Osteoblast (primary cell): ENCODE measurements at regions not wholly inside any gene's neighbourhood (a gene's known extent, or its start where the extent isn't known, plus 50 kb on each side); places are given as distances from the start of the nearest gene placed in this dataset.
"Not testable (repeated sequence)": the region's sequence is repeated elsewhere in the genome, so short reads cannot be mapped to it uniquely, and the experiment has no call there.

Experiments
- DNase-seq: peaks from one replicate; pipeline ENCODE4 v3.0.0; 2011; ENCODE audit warnings: low spot score, mixed read lengths; ENCODE audit not compliant: insufficient read length; ENCODE audit errors: missing footprints
- H2AFZ ChIP-seq: 2 replicates; pipeline ENCODE4 v1.6.0; 2011; ENCODE audit warnings: mild to moderate bottlenecking, low read length
- H3K27ac ChIP-seq: 2 replicates; pipeline ENCODE4 v1.5.1; 2011; ENCODE audit warnings: mild to moderate bottlenecking, low read depth, low read length, moderate library complexity
- H3K27me3 ChIP-seq: 2 replicates; pipeline ENCODE4 v1.6.0; 2012; ENCODE audit warnings: mild to moderate bottlenecking, control low read depth, inconsistent platforms, low read length, moderate library complexity; ENCODE audit not compliant: insufficient read depth
- H3K36me3 ChIP-seq: 2 replicates; pipeline ENCODE4 v1.5.1; 2011; ENCODE audit warnings: mild to moderate bottlenecking, low read length, control low read depth, moderate library complexity; ENCODE audit not compliant: insufficient read depth
- H3K4me1 ChIP-seq: 2 replicates; pipeline ENCODE4 v1.5.1; 2011; ENCODE audit warnings: mild to moderate bottlenecking, low read length, control low read depth, moderate library complexity; ENCODE audit not compliant: insufficient read depth
- H3K4me2 ChIP-seq: 2 replicates; pipeline ENCODE4 v1.6.0; 2011; ENCODE audit warnings: mild to moderate bottlenecking, low read length; ENCODE audit not compliant: insufficient read depth
- H3K4me3 ChIP-seq: fragments of 200-600 bp; sonication (generic); 3 replicates; pipeline ENCODE4 v1.5.1; 2012; ENCODE audit warnings: mild to moderate bottlenecking, low read length, inconsistent platforms; ENCODE audit not compliant: insufficient read depth
- H3K79me2 ChIP-seq: 2 replicates; pipeline ENCODE4 v1.6.0; 2012; ENCODE audit warnings: mild to moderate bottlenecking, low read length, control low read depth, inconsistent platforms; ENCODE audit not compliant: insufficient read depth
- H3K9me3 ChIP-seq: 2 replicates; pipeline ENCODE4 v1.5.1; 2011; ENCODE audit warnings: low read depth, low read length, control low read depth
- H4K20me1 ChIP-seq: 2 replicates; pipeline ENCODE4 v1.6.0; 2012; ENCODE audit warnings: mild to moderate bottlenecking, low read length, control low read depth; ENCODE audit not compliant: insufficient read depth
- TF ChIP-seq, protein P1 (sequence below): IDR thresholded peaks from 2 replicates; pipeline ENCODE4 v1.5.1; 2011; ENCODE audit warnings: mild to moderate bottlenecking, low read depth, low read length, moderate library complexity; ENCODE audit errors: extremely low read depth

DNA sequence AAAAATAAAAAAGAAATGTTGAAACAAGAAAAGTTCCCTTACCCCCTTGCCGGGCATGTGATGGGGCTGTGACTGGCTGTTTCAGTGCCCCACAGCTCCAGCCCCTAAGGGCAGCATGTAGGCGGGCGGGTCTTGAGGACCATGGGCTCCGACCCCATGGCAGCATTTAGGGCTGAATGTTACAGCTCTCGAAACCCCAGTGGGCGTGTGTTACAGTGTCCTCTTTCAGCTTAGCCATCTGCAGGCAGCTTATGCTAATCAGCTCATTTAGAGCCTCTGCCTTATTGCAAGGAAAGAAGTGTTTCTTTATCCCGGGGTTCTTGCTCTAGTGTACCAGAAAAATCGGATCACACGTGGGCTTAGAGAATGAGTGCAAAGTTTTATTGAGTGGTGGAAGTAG is 497.4 kb upstream of the CYLC2 start:
- Histone ChIP-seq H4K20me1 (no peaks in the 10 kb centered on the region), H3K4me1 (no peaks in the 10 kb centered on the region), H3K79me2 (no peaks in the 10 kb centered on the region), H3K4me2 (no peak overlapping the region), H2AFZ (no peak overlapping the region), H3K27ac (no peak overlapping the region), H3K9me3 (no peaks in the 10 kb centered on the region), H3K27me3 (no peaks in the 10 kb centered on the region), H3K36me3 (no peaks in the 10 kb centered on the region), H3K4me3 (no peak overlapping the region)
- no peak for DNase-seq
- TF ChIP-seq, protein P1, sequence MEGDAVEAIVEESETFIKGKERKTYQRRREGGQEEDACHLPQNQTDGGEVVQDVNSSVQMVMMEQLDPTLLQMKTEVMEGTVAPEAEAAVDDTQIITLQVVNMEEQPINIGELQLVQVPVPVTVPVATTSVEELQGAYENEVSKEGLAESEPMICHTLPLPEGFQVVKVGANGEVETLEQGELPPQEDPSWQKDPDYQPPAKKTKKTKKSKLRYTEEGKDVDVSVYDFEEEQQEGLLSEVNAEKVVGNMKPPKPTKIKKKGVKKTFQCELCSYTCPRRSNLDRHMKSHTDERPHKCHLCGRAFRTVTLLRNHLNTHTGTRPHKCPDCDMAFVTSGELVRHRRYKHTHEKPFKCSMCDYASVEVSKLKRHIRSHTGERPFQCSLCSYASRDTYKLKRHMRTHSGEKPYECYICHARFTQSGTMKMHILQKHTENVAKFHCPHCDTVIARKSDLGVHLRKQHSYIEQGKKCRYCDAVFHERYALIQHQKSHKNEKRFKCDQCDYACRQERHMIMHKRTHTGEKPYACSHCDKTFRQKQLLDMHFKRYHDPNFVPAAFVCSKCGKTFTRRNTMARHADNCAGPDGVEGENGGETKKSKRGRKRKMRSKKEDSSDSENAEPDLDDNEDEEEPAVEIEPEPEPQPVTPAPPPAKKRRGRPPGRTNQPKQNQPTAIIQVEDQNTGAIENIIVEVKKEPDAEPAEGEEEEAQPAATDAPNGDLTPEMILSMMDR, result no peak

DNA sequence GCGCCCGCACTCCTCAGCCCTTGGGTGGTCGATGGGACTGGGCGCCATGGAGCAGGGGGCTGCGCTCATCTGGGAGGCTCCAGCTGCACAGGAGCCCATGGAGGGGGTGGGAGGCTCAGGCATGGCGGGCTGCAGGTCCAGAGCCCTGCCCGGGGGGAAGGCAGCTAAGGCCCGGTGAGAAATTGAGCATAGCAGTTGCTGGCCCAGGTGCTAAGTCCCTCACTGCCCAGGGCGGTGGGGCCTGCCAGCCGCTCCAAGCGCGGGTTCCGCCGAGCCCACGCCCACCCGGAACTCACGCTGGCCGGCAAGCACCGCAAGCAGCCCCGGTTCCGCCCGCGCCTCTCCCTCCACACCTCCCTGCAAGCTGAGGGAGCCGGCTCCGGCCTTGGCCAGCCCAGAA is 508.2 kb upstream of the CYLC2 start:
- not testable (repeated sequence) for H3K4me2 ChIP-seq, H3K4me1 ChIP-seq, H3K9me3 ChIP-seq, H3K27ac ChIP-seq, H3K27me3 ChIP-seq, H3K4me3 ChIP-seq, H4K20me1 ChIP-seq, H3K36me3 ChIP-seq, H3K79me2 ChIP-seq, DNase-seq, H2AFZ ChIP-seq

GRCh38 chr9:102483651-102484050 is 511.5 kb upstream of the CYLC2 start:
- TF ChIP-seq, protein P1, result no peak
- no peaks in the 10 kb centered on the region for H3K4me1 ChIP-seq
- H3K9me3 ChIP-seq, result no peaks in the 10 kb centered on the region
- no peak overlapping the region for H3K27ac ChIP-seq
- no peaks in the 10 kb centered on the region for H4K20me1 ChIP-seq
- no peaks in the 10 kb centered on the region for H3K36me3 ChIP-seq
- no peak overlapping the region for H3K4me3 ChIP-seq
- H3K27me3 ChIP-seq, result no peaks in the 10 kb centered on the region
- H3K4me2 ChIP-seq, result no peak overlapping the region
- no peak overlapping the region for H2AFZ ChIP-seq
- no peak for DNase-seq
- H3K79me2 ChIP-seq, result no peaks in the 10 kb centered on the region

GRCh38 chr9:102482776-102483175 is 512.4 kb upstream of the CYLC2 start:
- H3K36me3 ChIP-seq, result no peaks in the 10 kb centered on the region
- no peaks in the 10 kb centered on the region for H3K4me1 ChIP-seq
- H3K4me3 ChIP-seq, result no peak overlapping the region
- TF ChIP-seq, protein P1, result no peak
- H3K27me3 ChIP-seq, result no peaks in the 10 kb centered on the region
- no peak overlapping the region for H2AFZ ChIP-seq
- no peak overlapping the region for H3K4me2 ChIP-seq
- H3K9me3 ChIP-seq, result no peaks in the 10 kb centered on the region
- no peak overlapping the region for H3K27ac ChIP-seq
- no peak for DNase-seq
- H3K79me2 ChIP-seq, result no peaks in the 10 kb centered on the region
- H4K20me1 ChIP-seq, result no peaks in the 10 kb centered on the region

DNA sequence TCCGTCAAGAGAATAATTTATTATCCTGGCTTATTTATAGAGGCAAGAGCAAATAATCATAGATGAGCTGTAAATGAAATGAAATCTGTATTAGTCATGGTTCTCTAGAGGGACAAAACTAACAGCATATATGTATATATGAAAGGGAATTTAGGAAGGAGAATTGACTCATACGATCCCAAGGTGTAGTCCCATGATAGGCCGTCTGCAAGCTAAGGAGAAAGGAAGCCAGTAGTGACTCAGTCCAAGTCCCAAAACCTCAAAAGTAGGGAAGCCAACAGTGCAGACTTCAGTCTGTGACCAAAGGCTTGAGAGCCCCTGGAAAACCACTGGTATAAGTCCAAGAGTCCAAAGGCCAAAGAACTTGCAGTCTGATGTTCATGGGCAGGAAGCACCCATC is 515.9 kb upstream of the CYLC2 start:
- no peak overlapping the region for H3K4me3 ChIP-seq
- H3K4me2 ChIP-seq, result no peak overlapping the region
- no peaks in the 10 kb centered on the region for H3K79me2 ChIP-seq
- no peaks in the 10 kb centered on the region for H4K20me1 ChIP-seq
- H3K4me1 ChIP-seq, result no peaks in the 10 kb centered on the region
- DNase-seq, result no peak
- H2AFZ ChIP-seq, result no peak overlapping the region
- H3K9me3 ChIP-seq, result no peaks in the 10 kb centered on the region
- H3K27ac ChIP-seq, result no peak overlapping the region
- H3K36me3 ChIP-seq, result no peaks in the 10 kb centered on the region
- TF ChIP-seq, protein P1, result no peak
- no peaks in the 10 kb centered on the region for H3K27me3 ChIP-seq
